A549 (cell line): ENCODE measurements at regions not wholly inside any gene's neighbourhood (a gene's known extent, or its start where the extent isn't known, plus 50 kb on each side); places are given as distances from the start of the nearest gene placed in this dataset.

Source experiments
- CTCF ChIP-seq: fragments of >200 bp; sonication (Bioruptor Twin); formaldehyde crosslinking; IDR thresholded peaks from 3 replicates; pipeline ENCODE4 v1.5.1; 2016
- EP300 ChIP-seq, 2 experiments: fragments of >200 bp; sonication (Bioruptor Twin); formaldehyde crosslinking; IDR thresholded peaks; 2 replicates in 1 of 2; 3 replicates in 1 of 2; pipeline ENCODE4 v1.6.1; 2016 to 2017
- MAX ChIP-seq: IDR thresholded peaks from 2 replicates; pipeline ENCODE4 v1.6.1; 2012
- RAD21 ChIP-seq, 2 experiments: fragments of >200 bp in 1 of 2; sonication (Bioruptor Twin) in 1 of 2; formaldehyde crosslinking in 1 of 2; IDR thresholded peaks in 1 of 2; conservative IDR thresholded peaks in 1 of 2; 2 replicates in 1 of 2; 3 replicates in 1 of 2; pipeline ENCODE4 v1.6.1; 2012 to 2018; ENCODE audit warnings: inconsistent platforms in 1 of 2
- RFX5 ChIP-seq: fragments of 450-650 bp; IDR thresholded peaks from 2 replicates; pipeline ENCODE4 v1.7.1; 2014; ENCODE audit warnings: antibody characterized with exemption, mild to moderate bottlenecking, moderate library complexity

GRCh38 chr3:36175916-36176461, 204.3 kb upstream of the STAC start:
- TF ChIP-seq CTCF (no peak), RFX5 (no peak), MAX (no peak), EP300 (IDR thresholded peaks at IDR 0.05) (no peak), RAD21 (conservative IDR thresholded peaks at IDR 0.05 in 1 of 2, IDR thresholded peaks at IDR 0.05 in 1 of 2) (no peak)
